GM12878 (cell line): ENCODE measurements at regions not wholly inside any gene's neighbourhood (a gene's known extent, or its start where the extent isn't known, plus 50 kb on each side); places are given as distances from the start of the nearest gene placed in this dataset.
A peak's percentile ranks its signal among the peaks of the same experiment; 100 is the strongest.

ENCODE experiments used
- ASH2L ChIP-seq: fragments of 300-600, 200-600 bp; sonication (generic); IDR thresholded peaks from 2 replicates; pipeline ENCODE4 v1.6.1; 2017; ENCODE audit warnings: low read depth, mild to moderate bottlenecking, borderline replicate concordance
- BACH1 ChIP-seq: fragments of 450-650 bp; IDR thresholded peaks from 2 replicates; pipeline ENCODE4 v1.6.1; 2017; ENCODE audit warnings: mild to moderate bottlenecking, borderline replicate concordance
- BHLHE40 ChIP-seq, 2 experiments: fragments of 450-650 bp in 1 of 2; IDR thresholded peaks; 2 replicates each; pipeline ENCODE4 v1.6.1; 2011 to 2017; ENCODE audit warnings: low read depth in 2 of 2, borderline replicate concordance in 1 of 2, improper control_type of control experiment in 1 of 2, low read length in 1 of 2, mild to moderate bottlenecking in 1 of 2
- CHD4 ChIP-seq: fragments of 200-600 bp; sonication (generic); IDR thresholded peaks from 2 replicates; pipeline ENCODE4 v1.6.1; 2016; ENCODE audit warnings: mild to moderate bottlenecking
- CREB1 ChIP-seq: IDR thresholded peaks from 2 replicates; pipeline ENCODE4 v1.6.1; 2012; ENCODE audit warnings: low read depth, mild to moderate bottlenecking, inconsistent platforms
- E4F1 ChIP-seq: fragments of 450-650 bp; IDR thresholded peaks from 2 replicates; pipeline ENCODE4 v1.6.1; 2018; ENCODE audit warnings: borderline replicate concordance, mild to moderate bottlenecking; ENCODE audit not compliant: partially characterized antibody
- EZH2 ChIP-seq: IDR thresholded peaks from 2 replicates; pipeline ENCODE4 v1.6.1; 2012; ENCODE audit warnings: low read depth, mild to moderate bottlenecking, control low read depth, inconsistent platforms, low read length, borderline replicate concordance; ENCODE audit not compliant: control insufficient read depth
- IKZF2 ChIP-seq, 2 experiments: fragments of 450-650 bp; IDR thresholded peaks; 2 replicates each; pipeline ENCODE4 v1.6.1; 2017; ENCODE audit warnings: mild to moderate bottlenecking in 2 of 2, moderate library complexity in 2 of 2
- JUND ChIP-seq: IDR thresholded peaks from 2 replicates; pipeline ENCODE4 v1.6.1; 2012; ENCODE audit warnings: low read depth, mild to moderate bottlenecking, low read length, improper control_type of control experiment, moderate library complexity
- NFYA ChIP-seq: IDR thresholded peaks from 2 replicates; pipeline ENCODE4 v1.6.1; 2011; ENCODE audit warnings: low read depth, mild to moderate bottlenecking, low read length, improper control_type of control experiment, borderline replicate concordance
- NR2C2 ChIP-seq: IDR thresholded peaks from 2 replicates; pipeline ENCODE4 v1.6.1; 2011; ENCODE audit warnings: borderline replicate concordance, low read depth; ENCODE audit not compliant: control insufficient read depth, insufficient read length
- PKNOX1 ChIP-seq: fragments of 450-650 bp; IDR thresholded peaks from 2 replicates; pipeline ENCODE4 v1.6.1; 2016; ENCODE audit warnings: mild to moderate bottlenecking
- POLR2A ChIP-seq: IDR thresholded peaks from 2 replicates; pipeline ENCODE4 v1.6.1; 2011; ENCODE audit warnings: low read depth, mild to moderate bottlenecking, low read length
- RAD51 ChIP-seq: fragments of 450-650 bp; IDR thresholded peaks from 2 replicates; pipeline ENCODE4 v1.6.1; 2016; ENCODE audit warnings: moderate library complexity, mild to moderate bottlenecking, inconsistent platforms
- RB1 ChIP-seq: fragments of 450-650 bp; formaldehyde crosslinking; IDR thresholded peaks from 2 replicates; pipeline ENCODE4 v1.6.1; 2017; ENCODE audit warnings: mild to moderate bottlenecking, borderline replicate concordance
- RBBP5 ChIP-seq: fragments of 200-600 bp; sonication (generic); conservative IDR thresholded peaks from 2 replicates; pipeline ENCODE4 v1.6.1; 2016
- RELB ChIP-seq: fragments of 450-650 bp; IDR thresholded peaks from 2 replicates; pipeline ENCODE4 v1.6.1; 2017; ENCODE audit warnings: low read depth, mild to moderate bottlenecking, moderate library complexity
- SRF ChIP-seq, 2 experiments: IDR thresholded peaks; 2 replicates each; pipeline ENCODE4 v1.6.1; 2011; ENCODE audit warnings: low read depth in 2 of 2, low read length in 2 of 2, mild to moderate bottlenecking in 1 of 2, moderate library complexity in 1 of 2
- TCF7 ChIP-seq: IDR thresholded peaks from 2 replicates; pipeline ENCODE4 v1.6.1; 2014; ENCODE audit warnings: antibody characterized with exemption, borderline replicate concordance
- WRNIP1 ChIP-seq: IDR thresholded peaks from 2 replicates; pipeline ENCODE4 v1.6.1; 2011; ENCODE audit warnings: low read depth, low read length, improper control_type of control experiment, borderline replicate concordance
- YBX1 ChIP-seq: fragments of 450-650 bp; IDR thresholded peaks from 2 replicates; pipeline ENCODE4 v1.6.1; 2016; ENCODE audit warnings: antibody characterized with exemption
- ZBED1 ChIP-seq: IDR thresholded peaks from 2 replicates; pipeline ENCODE4 v1.6.1; 2016; ENCODE audit warnings: borderline replicate concordance
- ZBTB4 ChIP-seq: fragments of 450-650 bp; formaldehyde crosslinking; IDR thresholded peaks from 2 replicates; pipeline ENCODE4 v1.4.0; 2022; ENCODE audit warnings: mild to moderate bottlenecking, moderate library complexity
- ZNF622 ChIP-seq: fragments of 450-650 bp; IDR thresholded peaks from 2 replicates; pipeline ENCODE4 v1.6.1; 2017; ENCODE audit warnings: mild to moderate bottlenecking, inconsistent platforms
- ZZZ3 ChIP-seq: IDR thresholded peaks from 2 replicates; pipeline ENCODE4 v1.6.1; 2011; ENCODE audit warnings: low read depth; ENCODE audit not compliant: control insufficient read depth, insufficient read length

- no peak for TF ChIP-seq E4F1
- TF ChIP-seq ZNF622: no peak
- TF ChIP-seq RELB: no peak
- no peak for TF ChIP-seq SRF (IDR thresholded peaks at IDR 0.05; ENCODE audit: low read depth in 2 of 2, low read length in 2 of 2)
- TF ChIP-seq ZBED1: 0 out of 2 replicates have a peak, but pooled peaks have one; percentile 57
- no peak for TF ChIP-seq POLR2A
- no peak for TF ChIP-seq EZH2
- TF ChIP-seq NFYA: no peak
- no peak for TF ChIP-seq WRNIP1
- TF ChIP-seq BHLHE40 (IDR thresholded peaks at IDR 0.05; ENCODE audit: borderline replicate concordance in 1 of 2, low read depth in 2 of 2, low read length in 1 of 2): no peak
- no peak for TF ChIP-seq RAD51
- no peak for TF ChIP-seq CREB1
- TF ChIP-seq BACH1: no peak
- TF ChIP-seq PKNOX1: no peak
- TF ChIP-seq RBBP5: no peak
- TF ChIP-seq CHD4: no peak
- TF ChIP-seq TCF7: 0 out of 2 replicates have a peak, but pooled peaks have one; percentile 8
- TF ChIP-seq ASH2L: no peak
- TF ChIP-seq NR2C2: no peak
- no peak for TF ChIP-seq ZBTB4 (CRISPR knock-in tag)
- peak in 1 of 2 experiments; percentile 11; a peak in 1 of 4 replicates for TF ChIP-seq IKZF2 (IDR thresholded peaks at IDR 0.05)
- TF ChIP-seq JUND: no peak
- no peak for TF ChIP-seq RB1
- no peak for TF ChIP-seq YBX1
- no peak for TF ChIP-seq ZZZ3
These were observed 76.5 kb upstream of the DHRS4 start (continued) for GRCh38 chr14:23877111-23877510.
